Fibroblast of pulmonary artery (primary cell): ENCODE measurements at regions not wholly inside any gene's neighbourhood (a gene's known extent, or its start where the extent isn't known, plus 50 kb on each side); places are given as distances from the start of the nearest gene placed in this dataset.

Experiments used
- DNase-seq: peaks from one replicate; pipeline ENCODE4 v3.0.0-alpha.2; 2010; ENCODE audit warnings: low read depth
- H3K4me3 ChIP-seq: replicated peaks from 2 replicates; pipeline ENCODE4 v1.5.1; 2011; ENCODE audit warnings: low read depth, mild to moderate bottlenecking, control low read depth, low read length, moderate library complexity
- CTCF ChIP-seq: IDR thresholded peaks from 2 replicates; pipeline ENCODE4 v1.5.1; 2011; ENCODE audit warnings: mild to moderate bottlenecking, control low read depth, low read length, inconsistent platforms; ENCODE audit errors: missing control alignments

DNA sequence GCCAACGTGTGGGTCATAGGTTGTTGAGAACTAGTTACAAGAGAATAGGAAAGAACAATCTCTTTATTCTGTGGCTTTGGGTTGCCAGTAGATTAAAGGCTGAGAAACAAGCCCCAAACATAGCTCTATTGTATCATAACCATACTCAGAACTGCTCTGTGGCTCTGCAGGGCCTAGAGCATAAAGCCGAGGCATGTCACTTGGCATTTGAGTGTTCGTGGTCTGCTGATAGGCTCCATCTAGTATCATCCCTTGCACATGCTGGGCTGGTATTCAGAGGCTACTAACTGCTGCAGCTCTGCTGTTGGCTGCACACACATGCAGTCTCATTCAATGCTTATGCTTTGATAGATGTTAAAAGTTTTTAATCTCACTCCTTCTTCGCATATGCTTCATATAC, 157.9 kb downstream of the OGFRL1 start:
- no peak overlapping the region for H3K4me3 ChIP-seq
- no peak for TF ChIP-seq CTCF
- no peak for DNase-seq

DNA sequence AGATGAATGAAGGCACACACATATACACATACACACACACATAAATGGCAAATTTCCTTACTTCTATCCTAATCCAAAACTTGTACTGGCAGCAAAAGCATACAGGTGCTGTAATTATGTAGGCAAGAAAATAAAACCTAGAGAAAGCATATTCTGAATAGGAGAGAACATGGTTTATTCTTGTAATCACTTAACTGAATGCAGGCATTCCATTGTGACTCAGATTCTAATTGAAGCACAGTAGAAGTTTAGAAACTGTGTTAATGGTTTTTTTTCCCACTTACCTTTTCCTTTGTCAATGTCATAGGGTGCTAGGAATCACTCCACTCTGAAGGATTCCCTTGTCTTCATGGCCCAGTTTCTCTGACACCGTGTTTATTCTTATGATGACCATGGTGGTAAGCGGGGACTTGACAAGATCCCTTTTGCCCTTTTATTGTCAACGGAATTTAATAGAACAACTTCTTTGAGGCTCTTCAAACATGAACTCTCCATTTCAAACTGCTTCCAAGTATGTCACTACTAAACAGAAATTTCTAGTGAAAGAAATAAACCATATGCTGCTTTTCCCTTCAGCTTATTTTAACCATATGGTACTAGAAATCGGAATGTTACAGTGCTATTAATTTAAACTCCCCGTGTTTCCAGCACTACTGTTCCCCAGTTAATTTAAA, 164.2 kb downstream of the OGFRL1 start:
- TF ChIP-seq CTCF, result no peak

DNA sequence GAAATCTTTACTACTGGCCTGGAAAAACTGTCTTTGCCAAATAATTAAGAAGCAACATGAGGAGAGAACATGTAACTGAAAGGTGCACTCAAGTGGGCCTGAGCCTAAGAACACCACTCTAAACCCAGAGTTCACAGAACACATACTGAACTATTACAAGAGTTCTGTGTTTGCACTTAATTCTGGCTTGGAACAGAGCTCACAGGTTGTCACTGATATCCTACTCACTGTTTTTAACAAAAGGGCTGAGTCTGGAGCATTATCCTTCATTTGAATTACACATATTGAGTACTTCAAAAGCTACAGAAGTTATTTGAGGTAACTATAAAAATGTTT, 164.7 kb downstream of the OGFRL1 start:
- H3K4me3 ChIP-seq, result no peak overlapping the region
- DNase-seq, result no peak
- no peak for TF ChIP-seq CTCF

More for the DNA sequence above, 164.2 kb downstream of the OGFRL1 start:
- no peak overlapping the region for H3K4me3 ChIP-seq
- DNase-seq, result no peak

GRCh38 chr6:71454056-71454455, 165.4 kb downstream of the OGFRL1 start:
- TF ChIP-seq CTCF, result no peak
- no peak overlapping the region for H3K4me3 ChIP-seq
- DNase-seq, result no peak

- DNase-seq, result no peak
- no peak overlapping the region for H3K4me3 ChIP-seq
- no peak for TF ChIP-seq CTCF
Observed at GRCh38 chr6:71457929-71458328, 169.3 kb downstream of the OGFRL1 start.

DNA sequence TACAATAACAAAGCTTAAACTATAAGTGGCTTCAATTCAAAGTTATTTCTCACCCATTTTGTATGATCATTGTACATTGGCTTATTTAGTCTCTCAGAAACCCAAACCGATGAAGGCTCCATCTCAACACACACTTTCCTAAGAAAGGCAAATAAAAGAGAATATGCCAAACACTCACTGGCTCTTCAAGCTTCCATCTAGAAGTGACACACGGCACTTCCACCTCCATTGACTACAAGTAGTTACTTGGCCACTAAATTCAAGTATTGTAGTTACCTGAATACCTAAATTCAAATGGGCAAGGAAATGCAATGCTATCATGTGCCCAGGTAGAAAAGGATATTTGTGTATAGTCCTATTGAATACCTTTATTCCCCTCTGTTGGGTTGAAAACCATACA, 170.6 kb downstream of the OGFRL1 start:
- TF ChIP-seq CTCF, result no peak
- H3K4me3 ChIP-seq, result no peak overlapping the region
- no peak for DNase-seq

GRCh38 chr6:71460933-71461332, 172.3 kb downstream of the OGFRL1 start:
- no peak overlapping the region for H3K4me3 ChIP-seq
- DNase-seq, result no peak
- no peak for TF ChIP-seq CTCF
